ENCODE measurements at regions not wholly inside any gene's neighbourhood (a gene's known extent, or its start where the extent isn't known, plus 50 kb on each side); places are given as distances from the start of the nearest gene placed in this dataset.
A peak's percentile ranks its signal among the peaks of the same experiment; 100 is the strongest.

DNA sequence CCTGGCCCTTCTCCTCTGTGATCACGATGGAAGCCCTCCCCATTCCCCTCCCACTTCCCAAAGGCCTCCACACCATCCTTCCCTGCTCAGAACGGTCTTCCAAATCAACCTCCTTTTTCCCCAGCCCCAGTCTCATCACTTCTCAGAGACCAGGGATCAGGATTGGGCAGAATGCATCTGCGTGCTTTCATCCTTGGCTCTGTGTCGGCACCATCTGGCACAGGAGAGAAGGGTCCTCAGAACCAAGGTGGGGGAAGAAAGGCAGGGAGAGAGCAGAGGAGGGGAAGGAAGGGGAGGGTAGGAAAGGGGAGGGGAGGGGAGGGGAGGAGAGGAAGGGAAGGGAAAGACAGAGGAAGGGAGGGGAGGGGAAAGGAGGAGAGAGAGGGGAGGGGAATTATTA, 52.4 kb upstream of the FICD start:
- TF ChIP-seq, protein P1, sequence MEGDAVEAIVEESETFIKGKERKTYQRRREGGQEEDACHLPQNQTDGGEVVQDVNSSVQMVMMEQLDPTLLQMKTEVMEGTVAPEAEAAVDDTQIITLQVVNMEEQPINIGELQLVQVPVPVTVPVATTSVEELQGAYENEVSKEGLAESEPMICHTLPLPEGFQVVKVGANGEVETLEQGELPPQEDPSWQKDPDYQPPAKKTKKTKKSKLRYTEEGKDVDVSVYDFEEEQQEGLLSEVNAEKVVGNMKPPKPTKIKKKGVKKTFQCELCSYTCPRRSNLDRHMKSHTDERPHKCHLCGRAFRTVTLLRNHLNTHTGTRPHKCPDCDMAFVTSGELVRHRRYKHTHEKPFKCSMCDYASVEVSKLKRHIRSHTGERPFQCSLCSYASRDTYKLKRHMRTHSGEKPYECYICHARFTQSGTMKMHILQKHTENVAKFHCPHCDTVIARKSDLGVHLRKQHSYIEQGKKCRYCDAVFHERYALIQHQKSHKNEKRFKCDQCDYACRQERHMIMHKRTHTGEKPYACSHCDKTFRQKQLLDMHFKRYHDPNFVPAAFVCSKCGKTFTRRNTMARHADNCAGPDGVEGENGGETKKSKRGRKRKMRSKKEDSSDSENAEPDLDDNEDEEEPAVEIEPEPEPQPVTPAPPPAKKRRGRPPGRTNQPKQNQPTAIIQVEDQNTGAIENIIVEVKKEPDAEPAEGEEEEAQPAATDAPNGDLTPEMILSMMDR (IDR thresholded peaks at IDR 0.05): no peak

DNA sequence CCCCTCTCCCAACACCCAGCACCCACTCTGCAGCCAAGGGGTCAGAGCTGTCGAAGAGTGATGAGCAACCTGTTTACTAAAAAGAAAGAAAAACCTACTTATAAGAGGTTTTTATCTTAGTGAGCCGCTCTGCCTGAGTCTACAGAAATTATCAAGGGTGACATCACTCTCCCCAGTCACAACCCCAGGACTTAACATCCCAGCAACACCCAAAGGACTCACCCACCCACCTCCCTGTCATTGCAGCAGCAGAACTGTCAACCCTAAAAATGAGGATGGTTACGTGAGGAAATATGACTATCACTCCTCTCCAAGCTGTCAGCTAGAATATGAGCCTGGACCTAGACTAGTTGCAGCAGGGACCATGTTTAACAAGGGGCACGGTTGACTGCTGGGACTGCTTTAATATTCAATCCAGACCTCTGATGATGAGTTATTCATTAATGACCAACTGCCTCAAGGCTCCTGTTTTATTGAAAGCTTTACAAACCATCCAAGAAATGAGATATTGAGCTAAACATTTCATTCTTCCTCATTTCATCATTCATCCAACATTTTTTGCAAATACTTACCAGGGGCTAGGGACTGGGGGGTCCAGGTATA, 53.9 kb upstream of the FICD start:
- TF ChIP-seq, protein P1 (IDR thresholded peaks at IDR 0.05): no peak

DNA sequence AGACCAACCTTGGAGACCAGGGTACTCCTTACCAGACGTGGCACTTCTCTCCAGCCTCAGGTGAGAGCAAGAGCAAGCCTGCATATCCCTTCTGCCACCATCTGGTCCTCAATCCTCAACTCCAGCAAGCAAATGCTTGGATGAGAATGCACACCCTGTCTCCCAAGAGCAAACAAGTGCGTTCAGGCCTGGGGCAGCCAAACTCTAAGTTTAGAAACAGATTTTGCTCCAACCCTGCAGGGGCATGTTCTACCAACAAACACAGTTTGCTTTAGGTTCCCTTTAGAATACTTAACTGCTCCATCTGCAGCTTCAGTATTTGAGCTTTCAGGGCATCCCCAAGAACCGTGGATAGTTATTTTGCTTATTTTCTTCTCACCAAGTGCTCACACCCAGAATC, 55.9 kb upstream of the FICD start:
- TF ChIP-seq, protein P1 (IDR thresholded peaks at IDR 0.05): no peak

DNA sequence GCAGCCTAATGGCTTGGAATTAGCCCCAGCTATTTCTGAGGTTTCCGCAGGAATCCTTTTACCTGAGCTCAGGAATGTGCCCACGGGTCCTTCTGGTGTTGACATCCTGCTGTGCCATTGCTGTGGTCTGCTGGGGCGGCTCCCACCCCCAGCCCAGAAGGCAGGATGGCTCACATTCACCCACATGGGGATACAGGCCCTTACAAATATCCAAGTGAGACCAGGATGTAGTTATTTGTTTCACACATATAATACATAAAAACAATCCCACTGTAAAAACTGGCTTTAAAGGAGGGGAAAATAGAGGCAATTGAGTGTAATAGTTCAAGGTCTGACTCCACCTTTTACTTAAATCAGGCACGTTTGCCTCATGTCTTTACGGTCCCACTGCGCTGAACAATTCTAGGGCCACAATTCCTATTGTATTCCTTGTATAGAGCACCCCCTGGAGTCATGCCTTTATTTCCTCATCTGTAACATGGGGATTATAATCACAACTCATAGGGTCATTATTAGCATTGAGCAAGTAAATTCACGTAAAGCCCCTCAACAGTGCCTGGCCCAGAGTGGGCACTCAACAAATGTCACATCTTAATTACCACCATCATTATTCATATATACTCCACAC, 57.2 kb upstream of the FICD start:
- TF ChIP-seq, protein P1 (IDR thresholded peaks at IDR 0.05): no peak

DNA sequence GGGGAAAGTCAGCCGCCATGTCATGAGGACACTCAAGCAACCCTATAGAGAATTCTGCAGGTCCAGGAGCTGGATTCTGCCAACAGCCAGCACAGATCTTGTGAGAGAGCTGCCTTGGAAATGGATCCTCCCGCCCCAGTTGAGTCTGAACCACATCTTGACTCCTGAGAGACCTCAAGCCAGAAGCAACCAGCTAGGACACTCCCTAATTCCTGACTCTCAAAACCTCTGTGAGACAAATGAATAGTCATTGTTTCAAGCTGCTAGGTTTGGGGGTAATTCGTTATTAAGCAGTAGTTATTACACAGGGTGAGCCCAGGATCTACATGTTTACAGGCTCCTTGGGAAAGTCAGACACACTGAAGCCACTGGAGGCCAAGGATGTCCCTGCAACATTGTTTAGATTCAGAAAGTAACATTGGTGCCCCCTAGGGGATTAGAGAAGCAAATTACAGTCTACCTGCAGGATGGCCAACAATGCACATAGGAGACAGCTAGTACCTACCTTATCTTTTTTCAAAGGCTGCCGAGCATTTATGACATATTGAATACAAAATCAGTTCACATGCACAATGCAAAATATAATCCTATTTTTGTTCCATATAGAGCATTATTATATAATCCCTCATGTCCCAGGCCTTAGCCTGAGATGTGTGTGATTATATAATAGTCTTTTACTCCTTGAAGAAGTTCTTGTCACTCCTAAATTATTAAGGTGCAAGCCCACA, 57.9 kb upstream of the FICD start:
- TF ChIP-seq, protein P1 (IDR thresholded peaks at IDR 0.05): peak; percentile 68

DNA sequence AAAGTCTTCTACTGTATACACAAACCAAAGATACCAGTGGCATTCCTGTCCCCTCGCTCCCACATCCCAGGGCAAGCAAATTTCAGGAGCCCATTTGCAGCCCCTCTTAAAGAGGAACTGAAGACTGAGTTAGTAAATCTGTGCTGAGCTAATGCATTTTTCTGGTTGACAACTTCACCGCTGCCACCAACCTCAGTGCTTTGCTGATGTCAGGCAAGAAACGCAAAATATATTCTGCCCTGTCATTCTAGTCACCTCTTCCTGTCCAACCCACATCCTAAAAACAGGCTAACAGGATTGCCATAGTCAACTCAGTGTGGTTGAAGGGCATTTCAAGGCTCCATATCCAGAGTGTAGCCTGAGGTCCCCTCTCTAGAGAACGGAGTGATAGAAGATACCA, 59.4 kb upstream of the FICD start:
- TF ChIP-seq, protein P1 (IDR thresholded peaks at IDR 0.05): no peak

DNA sequence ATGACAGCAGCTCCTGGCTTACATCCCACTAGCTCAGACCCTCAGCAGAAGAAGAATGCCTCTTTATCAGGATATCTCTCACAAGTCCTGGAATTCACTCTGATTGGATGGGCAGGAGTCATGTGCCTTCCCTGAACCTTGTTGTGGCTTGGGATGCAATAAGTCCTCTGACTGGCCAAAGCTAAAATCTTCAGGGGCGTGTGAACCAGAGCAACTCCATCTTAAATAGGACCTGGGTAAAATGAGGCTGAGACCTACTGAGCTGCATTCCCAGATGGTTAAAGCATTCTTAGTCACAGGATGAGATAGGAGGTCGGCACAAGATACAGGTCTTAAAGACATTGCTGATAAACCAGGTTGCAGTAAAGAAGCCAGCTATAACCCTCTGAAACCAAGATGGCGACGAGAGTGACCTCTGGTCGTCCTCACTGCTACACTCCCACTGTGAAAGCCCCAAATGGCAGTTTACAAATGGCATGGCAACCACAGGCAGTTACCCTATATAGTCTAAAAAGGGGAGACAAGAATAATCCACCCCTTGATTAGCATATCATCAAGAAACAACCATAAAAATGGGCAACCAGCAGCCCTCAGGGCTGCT, 60.4 kb upstream of the FICD start:
- TF ChIP-seq, protein P1 (IDR thresholded peaks at IDR 0.05): no peak

All from LNCAP (cell line).